HepG2 (cell line): ENCODE measurements at regions not wholly inside any gene's neighbourhood (a gene's known extent, or its start where the extent isn't known, plus 50 kb on each side); places are given as distances from the start of the nearest gene placed in this dataset.

Source experiments
- CERS6 ChIP-seq: sonication (generic); formaldehyde crosslinking; IDR thresholded peaks from 2 replicates; pipeline ENCODE4 v1.5.0; 2020; ENCODE audit warnings: missing genetic modification reagents
- GLMP ChIP-seq: sonication (generic); formaldehyde crosslinking; IDR thresholded peaks from 2 replicates; pipeline ENCODE4 v1.9.0; 2021; ENCODE audit warnings: missing genetic modification reagents, mild to moderate bottlenecking, borderline replicate concordance
- HCFC1 ChIP-seq: fragments of 150-350 bp; IDR thresholded peaks from 2 replicates; pipeline ENCODE4 v1.6.1; 2014; ENCODE audit warnings: low read depth, low read length
- HHEX ChIP-seq: IDR thresholded peaks from 2 replicates; pipeline ENCODE4 v1.6.1; 2016; ENCODE audit warnings: control low read depth
- JUNB ChIP-seq: sonication (generic); formaldehyde crosslinking; IDR thresholded peaks from 2 replicates; pipeline ENCODE4 v1.8.0; 2022; ENCODE audit warnings: missing genetic modification reagents, mild to moderate bottlenecking, borderline replicate concordance
- KDM5A ChIP-seq: fragments of 200-600 bp; sonication (generic); IDR thresholded peaks from 2 replicates; pipeline ENCODE4 v1.7.0; 2018; ENCODE audit warnings: antibody characterized with exemption, mild to moderate bottlenecking, low read length, borderline replicate concordance
- SMAD1 ChIP-seq: sonication (generic); formaldehyde crosslinking; IDR thresholded peaks from 2 replicates; pipeline ENCODE4 v1.4.0; 2020; ENCODE audit warnings: missing genetic modification reagents, low read depth, mild to moderate bottlenecking, borderline replicate concordance
- SRSF1 ChIP-seq: fragments of 200-400 bp; formaldehyde crosslinking; optimal IDR thresholded peaks from 2 replicates; pipeline ENCODE3; 2017; ENCODE audit warnings: mild to moderate bottlenecking, low read depth, low read length, moderate library complexity
- TAF1 ChIP-seq: sonication (generic); formaldehyde crosslinking; IDR thresholded peaks from 2 replicates; pipeline ENCODE4 v1.4.0; 2020; ENCODE audit warnings: missing genetic modification reagents
- TCF7 ChIP-seq: sonication (generic); IDR thresholded peaks from 2 replicates; pipeline ENCODE4 v1.6.1; 2016; ENCODE audit warnings: antibody characterized with exemption, low read depth
- U2AF1 ChIP-seq: fragments of 200-400 bp; formaldehyde crosslinking; optimal IDR thresholded peaks from 2 replicates; pipeline ENCODE3; 2017; ENCODE audit warnings: mild to moderate bottlenecking, low read depth, low read length
- U2AF2 ChIP-seq: fragments of 200-400 bp; formaldehyde crosslinking; IDR thresholded peaks from 2 replicates; pipeline ENCODE4 v1.6.1; 2017; ENCODE audit warnings: low read depth, mild to moderate bottlenecking, low read length
- ZBTB46 ChIP-seq: sonication (generic); formaldehyde crosslinking; IDR thresholded peaks from 2 replicates; pipeline ENCODE4 v1.4.0; 2020; ENCODE audit warnings: mild to moderate bottlenecking, missing genetic modification reagents, borderline replicate concordance
- ZNF101 ChIP-seq: sonication (generic); formaldehyde crosslinking; IDR thresholded peaks from 2 replicates; pipeline ENCODE4 v1.4.0; 2020; ENCODE audit warnings: mild to moderate bottlenecking, low read depth, missing genetic modification reagents, borderline replicate concordance
- ZNF143 ChIP-seq: sonication (generic); formaldehyde crosslinking; IDR thresholded peaks from 2 replicates; pipeline ENCODE4 v1.4.0; 2020; ENCODE audit warnings: missing genetic modification reagents
- ZNF331 ChIP-seq: sonication (generic); formaldehyde crosslinking; IDR thresholded peaks from 2 replicates; pipeline ENCODE4 v1.4.0; 2020; ENCODE audit warnings: missing genetic modification reagents
- ZNF335 ChIP-seq: sonication (generic); formaldehyde crosslinking; IDR thresholded peaks from 2 replicates; pipeline ENCODE4 v1.4.0; 2020; ENCODE audit warnings: missing genetic modification reagents
- ZNF501 ChIP-seq: sonication (generic); formaldehyde crosslinking; IDR thresholded peaks from 2 replicates; pipeline ENCODE4 v1.5.1; 2020; ENCODE audit warnings: mild to moderate bottlenecking, moderate library complexity, missing genetic modification reagents
- ZNF572 ChIP-seq: sonication (generic); formaldehyde crosslinking; IDR thresholded peaks from 2 replicates; pipeline ENCODE4 v1.5.1; 2020; ENCODE audit warnings: mild to moderate bottlenecking, missing genetic modification reagents
- ZSCAN20 ChIP-seq: sonication (generic); formaldehyde crosslinking; IDR thresholded peaks from 2 replicates; pipeline ENCODE4 v1.4.0; 2020; ENCODE audit warnings: missing genetic modification reagents, mild to moderate bottlenecking, borderline replicate concordance
- TF ChIP-seq, protein P1 (sequence below): sonication (generic); formaldehyde crosslinking; IDR thresholded peaks from 2 replicates; pipeline ENCODE4 v1.4.0; 2020; ENCODE audit warnings: missing genetic modification reagents
- TF ChIP-seq, protein P2 (sequence below): IDR thresholded peaks from 2 replicates; pipeline ENCODE4 v1.6.1; 2016; ENCODE audit warnings: low read depth

DNA sequence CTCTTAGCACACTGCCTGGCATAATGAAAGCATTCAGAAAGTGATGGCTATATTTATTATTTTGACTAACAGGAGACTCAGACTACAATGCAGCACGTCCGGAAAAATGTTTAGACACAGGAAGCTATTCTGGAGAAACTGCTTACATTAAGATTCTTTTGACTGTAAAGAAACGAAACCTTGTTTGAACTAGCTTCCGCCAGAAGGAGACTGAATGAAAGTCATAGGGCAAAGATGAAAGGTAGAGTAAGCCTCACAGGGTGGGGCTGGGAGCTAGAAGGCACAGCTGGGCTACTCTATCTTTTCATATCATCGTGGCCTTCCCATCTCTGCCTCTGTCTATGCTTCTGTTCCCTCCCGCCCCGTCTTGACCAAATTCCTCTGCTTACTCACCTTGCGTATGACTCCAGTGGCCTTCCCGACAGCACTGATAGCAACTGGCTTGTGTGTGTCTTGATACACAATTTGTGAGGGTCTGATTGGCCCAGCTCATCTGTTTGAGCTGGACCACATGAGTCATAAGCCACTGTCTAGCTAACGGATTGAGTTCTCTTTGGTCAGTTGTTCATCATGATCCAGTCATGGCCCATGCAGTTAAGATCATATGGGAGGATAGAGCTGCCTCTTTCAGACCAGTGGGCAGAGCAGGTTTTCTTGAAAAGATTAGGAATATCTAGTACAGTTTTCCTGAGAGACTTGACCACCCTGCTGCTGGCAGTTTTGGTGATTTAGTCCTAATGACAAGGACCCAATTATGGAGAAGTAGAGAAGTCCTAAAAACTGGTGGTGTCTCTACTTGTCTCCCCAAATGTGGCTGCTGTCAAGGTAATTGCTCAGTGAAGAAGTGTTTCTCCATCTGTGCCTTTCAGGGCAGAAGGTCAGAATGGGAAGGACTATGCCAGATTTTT, 151.5 kb upstream of the SLC38A2 start (continued):
- no peak for TF ChIP-seq ZBTB46 (CRISPR knock-in tag)
- TF ChIP-seq ZNF331: no peak
- peak; percentile 18; the same call in 1 of the 2 replicates for TF ChIP-seq JUNB (CRISPR knock-in tag)
- no peak for TF ChIP-seq TAF1 (CRISPR knock-in tag)
- TF ChIP-seq TCF7: peak; percentile 87
- TF ChIP-seq, protein P1, sequence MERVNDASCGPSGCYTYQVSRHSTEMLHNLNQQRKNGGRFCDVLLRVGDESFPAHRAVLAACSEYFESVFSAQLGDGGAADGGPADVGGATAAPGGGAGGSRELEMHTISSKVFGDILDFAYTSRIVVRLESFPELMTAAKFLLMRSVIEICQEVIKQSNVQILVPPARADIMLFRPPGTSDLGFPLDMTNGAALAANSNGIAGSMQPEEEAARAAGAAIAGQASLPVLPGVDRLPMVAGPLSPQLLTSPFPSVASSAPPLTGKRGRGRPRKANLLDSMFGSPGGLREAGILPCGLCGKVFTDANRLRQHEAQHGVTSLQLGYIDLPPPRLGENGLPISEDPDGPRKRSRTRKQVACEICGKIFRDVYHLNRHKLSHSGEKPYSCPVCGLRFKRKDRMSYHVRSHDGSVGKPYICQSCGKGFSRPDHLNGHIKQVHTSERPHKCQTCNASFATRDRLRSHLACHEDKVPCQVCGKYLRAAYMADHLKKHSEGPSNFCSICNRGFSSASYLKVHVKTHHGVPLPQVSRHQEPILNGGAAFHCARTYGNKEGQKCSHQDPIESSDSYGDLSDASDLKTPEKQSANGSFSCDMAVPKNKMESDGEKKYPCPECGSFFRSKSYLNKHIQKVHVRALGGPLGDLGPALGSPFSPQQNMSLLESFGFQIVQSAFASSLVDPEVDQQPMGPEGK: no peak; the same call in 1 of the 2 replicates
- no peak for TF ChIP-seq HHEX (CRISPR knock-in tag)
- no peak for TF ChIP-seq ZNF501 (CRISPR knock-in tag)
- no peak for TF ChIP-seq ZNF335 (CRISPR knock-in tag)
- no peak for TF ChIP-seq ZSCAN20
- TF ChIP-seq U2AF2: no peak
- TF ChIP-seq GLMP (CRISPR knock-in tag): no peak
- no peak for TF ChIP-seq ZNF572 (CRISPR knock-in tag)
- TF ChIP-seq ZNF143 (CRISPR knock-in tag): no peak
- no peak for TF ChIP-seq SMAD1 (CRISPR knock-in tag)
- TF ChIP-seq HCFC1: no peak
- TF ChIP-seq U2AF1: no peak
- no peak for TF ChIP-seq SRSF1
- TF ChIP-seq CERS6 (CRISPR knock-in tag): no peak
- TF ChIP-seq, protein P2, sequence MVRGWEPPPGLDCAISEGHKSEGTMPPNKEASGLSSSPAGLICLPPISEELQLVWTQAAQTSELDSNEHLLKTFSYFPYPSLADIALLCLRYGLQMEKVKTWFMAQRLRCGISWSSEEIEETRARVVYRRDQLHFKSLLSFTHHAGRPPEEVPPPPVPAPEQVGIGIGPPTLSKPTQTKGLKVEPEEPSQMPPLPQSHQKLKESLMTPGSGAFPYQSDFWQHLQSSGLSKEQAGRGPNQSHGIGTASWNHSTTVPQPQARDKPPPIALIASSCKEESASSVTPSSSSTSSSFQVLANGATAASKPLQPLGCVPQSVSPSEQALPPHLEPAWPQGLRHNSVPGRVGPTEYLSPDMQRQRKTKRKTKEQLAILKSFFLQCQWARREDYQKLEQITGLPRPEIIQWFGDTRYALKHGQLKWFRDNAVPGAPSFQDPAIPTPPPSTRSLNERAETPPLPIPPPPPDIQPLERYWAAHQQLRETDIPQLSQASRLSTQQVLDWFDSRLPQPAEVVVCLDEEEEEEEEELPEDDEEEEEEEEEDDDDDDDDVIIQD (CRISPR knock-in tag): peak; percentile 56; the same call in 1 of the 2 replicates
- no peak for TF ChIP-seq KDM5A
- TF ChIP-seq ZNF101 (CRISPR knock-in tag): no peak
